ENCODE measurements at regions not wholly inside any gene's neighbourhood (a gene's known extent, or its start where the extent isn't known, plus 50 kb on each side); places are given as distances from the start of the nearest gene placed in this dataset.

GRCh38 chr11:24286238-24286637 lies 210.6 kb upstream of the LUZP2 start:
- Mint-ChIP-seq H3K36me3 (no peaks in the 10 kb centered on the region), H3K27me3 (ENCODE audit: low read depth) (no peaks in the 10 kb centered on the region), H3K4me3 (no peak overlapping the region), H3K4me1 (no peaks in the 10 kb centered on the region), H3K9me3 (peaks cover 40% of the 10 kb centered on the region), H3K27ac (no peak overlapping the region)
- TF ChIP-seq CTCF (IDR thresholded peaks at IDR 0.05; ENCODE audit: unreplicated experiment) = no peak
- DNase-seq (ENCODE audit: low spot score in 2 of 2, unreplicated experiment in 2 of 2) = no peak

- TF ChIP-seq CTCF (IDR thresholded peaks at IDR 0.05; ENCODE audit: unreplicated experiment) = no peak
- Mint-ChIP-seq H3K27me3 (ENCODE audit: low read depth) (no peaks in the 10 kb centered on the region), H3K9me3 (peaks cover 18% of the 10 kb centered on the region), H3K4me3 (no peak overlapping the region), H3K4me1 (no peaks in the 10 kb centered on the region), H3K27ac (no peak overlapping the region), H3K36me3 (no peaks in the 10 kb centered on the region)
- DNase-seq (ENCODE audit: low spot score in 2 of 2, unreplicated experiment in 2 of 2) = no peak
These were observed 207.6 kb upstream of the LUZP2 start for GRCh38 chr11:24289301-24289700.

- Mint-ChIP-seq H3K9me3 (peaks cover 3% of the 10 kb centered on the region), H3K27ac (no peak overlapping the region), H3K4me1 (no peaks in the 10 kb centered on the region), H3K36me3 (no peaks in the 10 kb centered on the region), H3K4me3 (no peak overlapping the region), H3K27me3 (ENCODE audit: low read depth) (no peaks in the 10 kb centered on the region)
- TF ChIP-seq CTCF (IDR thresholded peaks at IDR 0.05; ENCODE audit: unreplicated experiment) = no peak
- DNase-seq (ENCODE audit: low spot score in 2 of 2, unreplicated experiment in 2 of 2) = no peak
These were observed 202.9 kb upstream of the LUZP2 start for GRCh38 chr11:24293964-24294363.

- H3K4me1 Mint-ChIP-seq = no peaks in the 10 kb centered on the region
- no peak for DNase-seq (ENCODE audit: low spot score in 2 of 2, unreplicated experiment in 2 of 2)
- no peak overlapping the region for H3K4me3 Mint-ChIP-seq
- peaks cover 7% of the 10 kb centered on the region for H3K9me3 Mint-ChIP-seq
- no peaks in the 10 kb centered on the region for H3K36me3 Mint-ChIP-seq
- no peak for TF ChIP-seq CTCF (IDR thresholded peaks at IDR 0.05; ENCODE audit: unreplicated experiment)
- H3K27me3 Mint-ChIP-seq (ENCODE audit: low read depth) = no peaks in the 10 kb centered on the region
- H3K27ac Mint-ChIP-seq = no peak overlapping the region
These were observed 201.5 kb upstream of the LUZP2 start for GRCh38 chr11:24295360-24295759.

GRCh38 chr11:24297461-24297860 lies 199.4 kb upstream of the LUZP2 start:
- H3K4me1 Mint-ChIP-seq = no peaks in the 10 kb centered on the region

More at GRCh38 chr11:24297461-24297860, 199.4 kb upstream of the LUZP2 start:
- no peak for DNase-seq (ENCODE audit: low spot score in 2 of 2, unreplicated experiment in 2 of 2)
- H3K27me3 Mint-ChIP-seq (ENCODE audit: low read depth) = no peaks in the 10 kb centered on the region
- peaks cover 4% of the 10 kb centered on the region for H3K9me3 Mint-ChIP-seq
- no peak for TF ChIP-seq CTCF (IDR thresholded peaks at IDR 0.05; ENCODE audit: unreplicated experiment)
- no peak overlapping the region for H3K4me3 Mint-ChIP-seq
- no peak overlapping the region for H3K27ac Mint-ChIP-seq
- no peaks in the 10 kb centered on the region for H3K36me3 Mint-ChIP-seq
